SK-N-SH treated with all-trans-retinoic acid at 6 μM for 48 hours (cell line): ENCODE measurements at regions not wholly inside any gene's neighbourhood (a gene's known extent, or its start where the extent isn't known, plus 50 kb on each side); places are given as distances from the start of the nearest gene placed in this dataset.

Experiments
- ATAC-seq: fragments of 200-7000 bp; cut with Tn5 transposase; 3 replicates; pipeline ENCODE4 v1.9.1; 2020; ENCODE audit warnings: mild to moderate bottlenecking, moderate library complexity
- ARNTL ChIP-seq: fragments of 450-650 bp; formaldehyde crosslinking; IDR thresholded peaks from 2 replicates; pipeline ENCODE4 v1.5.0; 2020; ENCODE audit warnings: low read depth, mild to moderate bottlenecking, moderate library complexity, borderline replicate concordance
- BACH2 ChIP-seq: fragments of 250-450 bp; sonication (Bioruptor Pico); IDR thresholded peaks from 2 replicates; pipeline ENCODE4 v1.9.0; 2021; ENCODE audit warnings: mild to moderate bottlenecking, borderline replicate concordance
- CSDC2 ChIP-seq: fragments of 250-450 bp; sonication (Bioruptor Pico); IDR thresholded peaks from 2 replicates; pipeline ENCODE4 v1.5.0; 2020; ENCODE audit warnings: mild to moderate bottlenecking, moderate library complexity
- ESRRG ChIP-seq: fragments of 250-450 bp; sonication (Bioruptor Pico); IDR thresholded peaks from 2 replicates; pipeline ENCODE4 v1.6.1; 2021; ENCODE audit warnings: mild to moderate bottlenecking
- GLIS3 ChIP-seq: fragments of 250-450 bp; sonication (Bioruptor Pico); IDR thresholded peaks from 2 replicates; pipeline ENCODE4 v1.5.0; 2020; ENCODE audit warnings: mild to moderate bottlenecking, moderate library complexity
- ISL1 ChIP-seq: fragments of 250-450 bp; sonication (Bioruptor Pico); IDR thresholded peaks from 2 replicates; pipeline ENCODE4 v2.1.2; 2022; ENCODE audit warnings: mild to moderate bottlenecking, moderate library complexity
- OSR1 ChIP-seq: fragments of 250-450 bp; sonication (Bioruptor Pico); IDR thresholded peaks from 2 replicates; pipeline ENCODE4 v1.8.0; 2022; ENCODE audit warnings: moderate library complexity, mild to moderate bottlenecking, inconsistent platforms
- POU6F1 ChIP-seq: fragments of 250-450 bp; sonication (Bioruptor Pico); IDR thresholded peaks from 2 replicates; pipeline ENCODE4 v1.8.0; 2021; ENCODE audit warnings: low read depth, mild to moderate bottlenecking, moderate library complexity, borderline replicate concordance
- PPARA ChIP-seq: fragments of 250-450 bp; sonication (Bioruptor Pico); IDR thresholded peaks from 2 replicates; pipeline ENCODE4 v1.5.0; 2020; ENCODE audit warnings: mild to moderate bottlenecking, borderline replicate concordance
- RARB ChIP-seq: fragments of 250-450 bp; sonication (Bioruptor Pico); IDR thresholded peaks from 2 replicates; pipeline ENCODE4 v1.8.0; 2021; ENCODE audit warnings: mild to moderate bottlenecking, moderate library complexity
- SNAI2 ChIP-seq: fragments of 250-450 bp; sonication (Bioruptor Pico); IDR thresholded peaks from 2 replicates; pipeline ENCODE4 v1.5.0; 2020; ENCODE audit warnings: mild to moderate bottlenecking, moderate library complexity
- TCF4 ChIP-seq: fragments of 250-450 bp; sonication (Bioruptor Pico); IDR thresholded peaks from 2 replicates; pipeline ENCODE4 v1.8.0; 2021; ENCODE audit warnings: mild to moderate bottlenecking, moderate library complexity, borderline replicate concordance
- TSHZ2 ChIP-seq: fragments of 250-450 bp; sonication (Bioruptor Pico); IDR thresholded peaks from 2 replicates; pipeline ENCODE4 v1.5.0; 2020; ENCODE audit warnings: mild to moderate bottlenecking, moderate library complexity
- ZC3H10 ChIP-seq: fragments of 250-450 bp; sonication (Bioruptor Pico); IDR thresholded peaks from 2 replicates; pipeline ENCODE4 v1.5.1; 2021; ENCODE audit warnings: mild to moderate bottlenecking, moderate library complexity
- ZFP3 ChIP-seq: fragments of 250-450 bp; sonication (Bioruptor Pico); IDR thresholded peaks from 2 replicates; pipeline ENCODE4 v1.5.0; 2020; ENCODE audit warnings: mild to moderate bottlenecking, moderate library complexity
- ZFP30 ChIP-seq: fragments of 450-650 bp; formaldehyde crosslinking; IDR thresholded peaks from 2 replicates; pipeline ENCODE4 v1.5.0; 2022; ENCODE audit warnings: mild to moderate bottlenecking, moderate library complexity
- ZNF565 ChIP-seq: fragments of 450-650 bp; formaldehyde crosslinking; conservative IDR thresholded peaks from 2 replicates; pipeline ENCODE4 v1.5.0; 2020; ENCODE audit warnings: low read depth, mild to moderate bottlenecking, moderate library complexity
- ZNF70 ChIP-seq: fragments of 450-650 bp; formaldehyde crosslinking; IDR thresholded peaks from 2 replicates; pipeline ENCODE4 v1.5.0; 2020; ENCODE audit warnings: mild to moderate bottlenecking, moderate library complexity
- ZNF8 ChIP-seq: fragments of 450-650 bp; formaldehyde crosslinking; IDR thresholded peaks from 2 replicates; pipeline ENCODE4 v1.5.0; 2020; ENCODE audit warnings: mild to moderate bottlenecking, moderate library complexity
- TF ChIP-seq, protein P1 (sequence below): fragments of 250-450 bp; sonication (Bioruptor Pico); IDR thresholded peaks from 2 replicates; pipeline ENCODE4 v1.8.0; 2020; ENCODE audit warnings: mild to moderate bottlenecking, moderate library complexity, borderline replicate concordance
- TF ChIP-seq, protein P2 (sequence below): fragments of 250-450 bp; sonication (Bioruptor Pico); IDR thresholded peaks from 2 replicates; pipeline ENCODE4 v1.5.1; 2021; ENCODE audit warnings: mild to moderate bottlenecking, moderate library complexity

DNA sequence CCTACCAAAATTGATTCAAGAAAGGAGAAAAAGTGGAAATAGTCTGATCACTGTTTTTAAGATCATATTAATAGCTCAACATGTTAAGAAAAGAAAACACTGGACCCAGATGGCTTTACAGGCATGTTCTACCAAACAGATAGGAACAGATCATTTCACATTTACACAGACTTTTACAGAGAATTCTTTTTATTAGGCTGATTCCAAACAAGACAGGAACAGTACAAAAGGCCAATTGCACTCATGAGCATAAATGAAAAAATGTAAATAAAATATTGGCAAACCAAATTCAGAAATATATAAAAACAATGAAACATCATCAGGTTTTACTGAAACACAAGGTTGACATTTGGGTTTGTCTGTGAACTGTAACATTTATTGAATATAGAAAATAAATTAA is 106.5 kb downstream of the WNT5A start:
- TF ChIP-seq, protein P1, sequence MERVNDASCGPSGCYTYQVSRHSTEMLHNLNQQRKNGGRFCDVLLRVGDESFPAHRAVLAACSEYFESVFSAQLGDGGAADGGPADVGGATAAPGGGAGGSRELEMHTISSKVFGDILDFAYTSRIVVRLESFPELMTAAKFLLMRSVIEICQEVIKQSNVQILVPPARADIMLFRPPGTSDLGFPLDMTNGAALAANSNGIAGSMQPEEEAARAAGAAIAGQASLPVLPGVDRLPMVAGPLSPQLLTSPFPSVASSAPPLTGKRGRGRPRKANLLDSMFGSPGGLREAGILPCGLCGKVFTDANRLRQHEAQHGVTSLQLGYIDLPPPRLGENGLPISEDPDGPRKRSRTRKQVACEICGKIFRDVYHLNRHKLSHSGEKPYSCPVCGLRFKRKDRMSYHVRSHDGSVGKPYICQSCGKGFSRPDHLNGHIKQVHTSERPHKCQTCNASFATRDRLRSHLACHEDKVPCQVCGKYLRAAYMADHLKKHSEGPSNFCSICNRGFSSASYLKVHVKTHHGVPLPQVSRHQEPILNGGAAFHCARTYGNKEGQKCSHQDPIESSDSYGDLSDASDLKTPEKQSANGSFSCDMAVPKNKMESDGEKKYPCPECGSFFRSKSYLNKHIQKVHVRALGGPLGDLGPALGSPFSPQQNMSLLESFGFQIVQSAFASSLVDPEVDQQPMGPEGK (CRISPR knock-in tag) = no peak
- no peak for TF ChIP-seq CSDC2 (CRISPR knock-in tag)
- TF ChIP-seq ZFP3 = no peak
- no peak for TF ChIP-seq POU6F1 (CRISPR knock-in tag)
- no peak for TF ChIP-seq BACH2 (CRISPR knock-in tag)
- TF ChIP-seq ZFP30 (CRISPR knock-in tag) = no peak
- TF ChIP-seq ESRRG (CRISPR knock-in tag) = no peak
- no peak for TF ChIP-seq OSR1
- TF ChIP-seq GLIS3 = no peak
- no peak for TF ChIP-seq ZNF565 (CRISPR knock-in tag)
- TF ChIP-seq TSHZ2 (CRISPR knock-in tag) = no peak
- TF ChIP-seq TCF4 (CRISPR knock-in tag) = no peak
- TF ChIP-seq ARNTL = no peak
- TF ChIP-seq SNAI2 (CRISPR knock-in tag) = no peak
- TF ChIP-seq, protein P2, sequence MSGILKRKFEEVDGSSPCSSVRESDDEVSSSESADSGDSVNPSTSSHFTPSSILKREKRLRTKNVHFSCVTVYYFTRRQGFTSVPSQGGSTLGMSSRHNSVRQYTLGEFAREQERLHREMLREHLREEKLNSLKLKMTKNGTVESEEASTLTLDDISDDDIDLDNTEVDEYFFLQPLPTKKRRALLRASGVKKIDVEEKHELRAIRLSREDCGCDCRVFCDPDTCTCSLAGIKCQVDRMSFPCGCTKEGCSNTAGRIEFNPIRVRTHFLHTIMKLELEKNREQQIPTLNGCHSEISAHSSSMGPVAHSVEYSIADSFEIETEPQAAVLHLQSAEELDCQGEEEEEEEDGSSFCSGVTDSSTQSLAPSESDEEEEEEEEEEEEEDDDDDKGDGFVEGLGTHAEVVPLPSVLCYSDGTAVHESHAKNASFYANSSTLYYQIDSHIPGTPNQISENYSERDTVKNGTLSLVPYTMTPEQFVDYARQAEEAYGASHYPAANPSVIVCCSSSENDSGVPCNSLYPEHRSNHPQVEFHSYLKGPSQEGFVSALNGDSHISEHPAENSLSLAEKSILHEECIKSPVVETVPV = no peak
- TF ChIP-seq ZC3H10 = no peak
- no peak for TF ChIP-seq RARB (CRISPR knock-in tag)
- TF ChIP-seq, all 23 proteins: peak for 0
- no peak for ATAC-seq

DNA sequence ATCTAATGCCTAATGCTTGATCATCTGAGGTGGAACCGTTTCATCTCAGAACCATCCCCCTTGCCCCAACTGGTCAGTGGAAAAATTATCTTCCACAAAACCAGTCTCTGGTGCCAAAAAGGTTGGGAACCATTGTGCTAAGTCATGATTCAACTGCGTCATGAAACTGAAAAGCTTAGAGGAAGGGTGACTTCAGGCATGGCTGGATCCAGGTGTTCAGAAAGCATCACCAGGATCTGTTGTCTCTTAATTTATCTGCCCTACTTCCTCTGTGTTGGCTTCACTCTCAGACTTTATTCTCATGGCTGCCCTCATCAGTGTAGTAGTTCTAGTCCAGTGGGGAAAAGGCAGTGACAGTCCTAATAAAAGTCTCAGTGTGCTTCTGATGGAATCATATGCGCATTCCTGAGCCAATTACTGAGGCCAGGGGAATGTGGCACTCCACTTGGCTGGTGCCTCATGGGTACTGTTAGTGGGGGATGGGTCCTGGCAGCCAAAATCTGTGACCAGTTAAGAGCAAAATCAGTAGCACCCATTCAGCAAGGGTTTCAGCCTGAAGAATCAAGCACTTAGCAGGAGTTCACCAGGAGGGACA is 110.3 kb downstream of the WNT5A start:
- no peak for ATAC-seq
- TF ChIP-seq POU6F1 (CRISPR knock-in tag) (no peak), OSR1 (no peak), BACH2 (CRISPR knock-in tag) (no peak), ZFP30 (CRISPR knock-in tag) (no peak)
- TF ChIP-seq, protein P2 = no peak
- TF ChIP-seq, all 23 proteins: peak for 0

DNA sequence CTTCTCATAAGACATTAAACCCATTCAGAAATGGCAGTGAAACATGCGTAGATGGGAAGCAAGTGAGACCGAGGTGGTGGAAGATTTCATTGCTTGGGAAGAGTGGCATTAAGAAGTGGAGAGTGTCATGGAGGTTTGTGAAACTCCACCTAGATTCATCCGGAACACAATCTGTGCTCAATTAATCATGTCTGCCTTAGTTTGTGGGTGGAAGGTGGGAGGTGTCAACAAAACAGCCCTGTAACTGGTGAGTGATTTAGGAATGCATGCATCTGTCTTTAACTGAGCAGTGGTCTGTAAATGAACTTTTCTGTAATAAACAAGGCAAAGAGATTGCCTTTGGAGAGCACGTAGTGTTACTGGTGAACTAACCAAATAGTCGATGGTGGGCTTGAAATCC is 113.7 kb downstream of the WNT5A start:
- ATAC-seq = no peak
- TF ChIP-seq ZNF70 (CRISPR knock-in tag) = no peak
- no peak for TF ChIP-seq OSR1
- no peak for TF ChIP-seq ESRRG (CRISPR knock-in tag)
- no peak for TF ChIP-seq ISL1 (CRISPR knock-in tag)
- TF ChIP-seq TCF4 (CRISPR knock-in tag) = no peak
- TF ChIP-seq ZFP30 (CRISPR knock-in tag) = no peak
- no peak for TF ChIP-seq PPARA (CRISPR knock-in tag)
- TF ChIP-seq RARB (CRISPR knock-in tag) = no peak
- TF ChIP-seq SNAI2 (CRISPR knock-in tag) = no peak
- no peak for TF ChIP-seq CSDC2 (CRISPR knock-in tag)
- TF ChIP-seq ZNF8 (CRISPR knock-in tag) = no peak
- TF ChIP-seq POU6F1 (CRISPR knock-in tag) = no peak
- TF ChIP-seq, protein P1 (CRISPR knock-in tag) = no peak
- TF ChIP-seq ZFP3 = no peak
- no peak for TF ChIP-seq ARNTL
- no peak for TF ChIP-seq GLIS3
